GM21529 (cell line): ENCODE measurements at regions not wholly inside any gene's neighbourhood (a gene's known extent, or its start where the extent isn't known, plus 50 kb on each side); places are given as distances from the start of the nearest gene placed in this dataset.

Experiments
- ATAC-seq: cut with Tn5 transposase; IDR thresholded peaks from one replicate; pipeline ENCODE4 v1.9.1; 2021; ENCODE audit not compliant: unreplicated experiment

DNA sequence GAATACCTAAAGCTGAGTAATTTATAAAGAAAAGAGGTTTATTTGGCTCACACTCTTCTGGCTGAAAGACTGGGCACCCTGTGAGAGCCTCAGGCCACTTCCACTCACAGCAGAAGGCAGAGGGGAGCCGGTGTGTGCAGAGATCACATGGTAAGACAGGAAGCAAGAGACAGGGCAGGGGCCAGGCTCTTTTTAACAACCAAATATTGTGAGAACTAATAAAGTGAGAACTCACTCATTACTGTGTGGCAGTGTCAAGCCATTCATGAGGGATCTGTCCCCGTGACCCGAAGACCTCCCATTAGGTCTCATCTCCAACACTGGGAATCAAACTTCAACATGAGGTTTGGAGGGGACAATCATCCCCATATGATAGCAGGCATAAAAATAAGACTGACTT is 180.8 kb upstream of the DIO3 start:
- no peak for ATAC-seq

- no peak for ATAC-seq
Measured at GRCh38 chr14:101380940-101381339, 180.4 kb upstream of the DIO3 start.

- ATAC-seq = no peak
Measured at GRCh38 chr14:101383737-101384338, 177.5 kb upstream of the DIO3 start.

- ATAC-seq = no peak
Measured at GRCh38 chr14:101394374-101394773, 166.9 kb upstream of the DIO3 start.

GRCh38 chr14:101395779-101396178 is 165.5 kb upstream of the DIO3 start:
- no peak for ATAC-seq

GRCh38 chr14:101397206-101397605 is 164.1 kb upstream of the DIO3 start:
- no peak for ATAC-seq

GRCh38 chr14:101398011-101398410 is 163.3 kb upstream of the DIO3 start:
- ATAC-seq = no peak

- no peak for ATAC-seq
Measured at GRCh38 chr14:101399737-101400517, 161.4 kb upstream of the DIO3 start.

GRCh38 chr14:101400830-101401229 is 160.5 kb upstream of the DIO3 start:
- no peak for ATAC-seq

GRCh38 chr14:101402936-101403660 is 158.2 kb upstream of the DIO3 start:
- ATAC-seq = no peak

DNA sequence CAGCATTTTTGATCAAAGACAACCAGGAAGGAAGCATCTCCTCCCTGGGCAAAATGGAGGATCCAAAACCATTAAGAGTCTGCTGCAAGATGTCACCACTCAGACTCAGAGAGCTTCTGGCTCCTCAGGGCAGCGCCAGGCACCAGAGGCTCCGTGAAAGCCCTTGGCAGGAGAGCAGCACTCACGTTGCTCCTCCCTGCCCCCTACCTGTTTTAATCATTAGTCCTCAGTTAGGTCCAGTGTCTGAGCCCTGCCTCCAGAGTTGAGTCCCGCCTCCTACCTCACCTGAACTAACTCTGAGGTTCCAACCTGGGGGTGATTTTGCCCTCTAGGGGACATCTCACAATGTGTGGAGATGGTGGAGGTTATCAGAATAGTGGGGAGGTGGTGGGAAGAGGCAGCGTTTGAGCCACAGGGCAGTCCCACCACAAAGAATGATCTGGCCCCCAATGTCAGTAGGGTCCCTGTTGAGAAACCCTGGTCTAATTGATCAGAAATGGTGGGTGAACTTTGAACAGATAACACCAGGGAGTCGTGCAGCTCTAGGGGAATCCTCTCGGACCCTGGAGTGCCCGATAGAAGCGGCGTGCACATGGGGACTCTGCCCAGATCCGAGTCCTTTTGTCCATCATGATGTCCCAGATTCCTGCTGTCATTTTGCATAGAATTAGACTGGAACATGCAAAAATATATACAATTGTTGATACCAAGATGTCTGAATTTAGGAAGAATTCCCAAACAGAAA is 156.7 kb upstream of the DIO3 start:
- no peak for ATAC-seq

DNA sequence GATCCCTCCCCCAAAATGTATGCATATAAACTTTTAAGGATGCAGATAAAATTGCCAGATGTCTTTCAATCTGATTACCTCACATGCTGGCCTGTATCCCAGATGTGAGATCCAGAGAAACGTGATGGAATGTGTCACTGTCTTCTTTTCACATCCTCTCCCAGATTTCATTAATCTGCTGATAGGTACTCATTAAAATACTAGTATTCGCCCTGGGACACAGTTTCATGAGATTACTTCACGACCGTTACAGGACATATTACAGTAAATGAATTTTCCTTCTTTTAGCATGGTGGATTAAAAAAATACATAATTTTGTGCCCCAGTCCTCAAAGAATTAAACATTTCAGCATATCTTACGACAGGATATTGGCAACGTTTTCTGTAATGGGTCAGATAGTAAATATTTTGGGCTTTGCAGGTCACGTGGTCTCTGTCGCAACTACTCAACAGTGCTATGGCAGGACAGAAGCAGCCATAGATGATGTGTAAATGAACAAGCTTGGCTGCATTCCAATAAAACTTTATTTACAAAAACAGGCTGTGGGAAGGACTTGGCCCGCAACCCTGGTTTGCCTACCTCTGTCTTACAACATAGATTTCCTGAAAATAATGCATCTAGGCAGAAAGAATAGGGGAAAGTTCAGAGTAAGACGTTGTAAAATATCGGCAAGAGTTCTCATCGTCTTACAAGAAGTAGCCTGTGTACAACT is 156.0 kb upstream of the DIO3 start:
- no peak for ATAC-seq

GRCh38 chr14:101406921-101407320 is 154.4 kb upstream of the DIO3 start:
- no peak for ATAC-seq

DNA sequence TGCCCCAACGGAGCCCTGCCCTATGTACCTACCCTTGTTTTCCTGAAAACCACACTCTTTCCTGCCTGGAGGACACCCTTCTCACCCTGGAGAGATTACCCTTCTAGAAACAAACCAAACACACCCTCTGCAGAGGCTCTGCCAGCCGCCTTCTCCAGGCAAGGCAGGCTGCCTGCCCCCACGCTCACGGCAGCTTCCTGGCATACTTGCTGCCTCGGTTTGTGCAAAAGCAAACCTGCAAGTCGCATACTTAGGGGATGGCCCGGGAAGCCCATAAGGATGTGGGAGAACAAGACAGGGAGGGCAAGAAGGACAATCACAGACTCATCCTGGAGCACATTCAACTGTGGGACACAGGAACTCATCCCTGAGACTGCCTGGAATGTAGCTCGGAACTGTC is 154.0 kb upstream of the DIO3 start:
- ATAC-seq = no peak

- ATAC-seq = no peak
Measured at GRCh38 chr14:101408077-101408831, 153.0 kb upstream of the DIO3 start.

GRCh38 chr14:101409006-101409543 is 152.2 kb upstream of the DIO3 start:
- ATAC-seq = no peak

- ATAC-seq = no peak
Measured at GRCh38 chr14:101410126-101410525, 151.2 kb upstream of the DIO3 start.

- no peak for ATAC-seq
Measured at GRCh38 chr14:101411151-101411550, 150.1 kb upstream of the DIO3 start.

DNA sequence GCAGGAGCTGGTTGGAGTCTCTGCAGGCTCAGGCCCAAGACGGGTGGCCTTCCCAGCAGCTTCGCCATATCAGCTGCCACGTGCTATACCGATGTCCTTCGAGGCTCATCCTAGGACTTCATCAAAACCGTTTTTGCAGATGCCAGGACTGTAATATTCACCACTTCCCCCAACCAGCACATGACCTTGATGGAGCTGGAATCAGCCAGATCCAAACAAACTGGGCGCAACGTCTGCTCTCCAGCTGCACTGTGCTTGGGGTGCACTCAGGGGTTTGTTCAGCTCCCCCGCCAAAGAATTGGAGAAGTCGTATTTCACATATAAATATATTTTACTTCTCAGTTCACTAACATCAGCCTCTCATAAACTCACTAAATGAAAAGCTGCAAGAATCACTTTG is 149.5 kb upstream of the DIO3 start:
- no peak for ATAC-seq

- ATAC-seq = no peak
Measured at GRCh38 chr14:101412739-101413138, 148.6 kb upstream of the DIO3 start.
